Activated T-cell treated with anti-CD3 and anti-CD28 coated beads, Interleukin-2, amount 50 U/mL, for 24 hours (primary cell): ENCODE measurements at regions not wholly inside any gene's neighbourhood (a gene's known extent, or its start where the extent isn't known, plus 50 kb on each side); places are given as distances from the start of the nearest gene placed in this dataset.

Experiments
- DNase-seq: peaks from one replicate; pipeline ENCODE4 v3.0.0-alpha.2; 2020
- H3K27ac Mint-ChIP-seq: 2 replicates; pipeline ENCODE4 v1.8.0; 2020; ENCODE audit warnings: mild to moderate bottlenecking, mixed read lengths
- H3K27me3 Mint-ChIP-seq: 2 replicates; pipeline ENCODE4 v1.8.0; 2020; ENCODE audit warnings: mixed read lengths
- H3K36me3 Mint-ChIP-seq: 2 replicates; pipeline ENCODE4 v1.8.0; 2020; ENCODE audit warnings: low read depth, mixed read lengths
- H3K4me1 Mint-ChIP-seq: 2 replicates; pipeline ENCODE4 v1.8.0; 2020; ENCODE audit warnings: low read depth, mixed read lengths
- H3K4me3 Mint-ChIP-seq: 2 replicates; pipeline ENCODE4 v1.8.0; 2020; ENCODE audit warnings: mild to moderate bottlenecking, moderate library complexity, mixed read lengths
- H3K9me3 Mint-ChIP-seq: 2 replicates; pipeline ENCODE4 v1.8.0; 2020; ENCODE audit warnings: mixed read lengths

- Mint-ChIP-seq H3K36me3 (no peaks in the 10 kb centered on the region), H3K27ac (no peak overlapping the region), H3K4me3 (no peak overlapping the region), H3K9me3 (no peaks in the 10 kb centered on the region), H3K4me1 (no peaks in the 10 kb centered on the region), H3K27me3 (peaks cover 55% of the 10 kb centered on the region)
- no peak for DNase-seq
These were observed 76.4 kb upstream of the ANO4 start for GRCh38 chr12:100718187-100718586.

GRCh38 chr12:100720016-100720654 is 74.4 kb upstream of the ANO4 start:
- H3K9me3 Mint-ChIP-seq = no peaks in the 10 kb centered on the region
- H3K27me3 Mint-ChIP-seq = peaks cover 48% of the 10 kb centered on the region
- H3K4me1 Mint-ChIP-seq = no peaks in the 10 kb centered on the region
- H3K36me3 Mint-ChIP-seq = no peaks in the 10 kb centered on the region
- DNase-seq = no peak
- no peak overlapping the region for H3K27ac Mint-ChIP-seq
- H3K4me3 Mint-ChIP-seq = no peak overlapping the region

GRCh38 chr12:100721169-100721568 is 73.4 kb upstream of the ANO4 start:
- no peaks in the 10 kb centered on the region for H3K36me3 Mint-ChIP-seq
- H3K27me3 Mint-ChIP-seq = peaks cover 38% of the 10 kb centered on the region
- H3K27ac Mint-ChIP-seq = no peak overlapping the region
- DNase-seq = no peak
- no peaks in the 10 kb centered on the region for H3K9me3 Mint-ChIP-seq
- no peak overlapping the region for H3K4me3 Mint-ChIP-seq
- H3K4me1 Mint-ChIP-seq = no peaks in the 10 kb centered on the region

GRCh38 chr12:100724071-100724470 is 70.5 kb upstream of the ANO4 start:
- Mint-ChIP-seq H3K27me3 (peaks cover 13% of the 10 kb centered on the region), H3K36me3 (no peaks in the 10 kb centered on the region), H3K4me1 (no peaks in the 10 kb centered on the region), H3K4me3 (no peak overlapping the region), H3K27ac (no peak overlapping the region), H3K9me3 (no peaks in the 10 kb centered on the region)
- no peak for DNase-seq

DNA sequence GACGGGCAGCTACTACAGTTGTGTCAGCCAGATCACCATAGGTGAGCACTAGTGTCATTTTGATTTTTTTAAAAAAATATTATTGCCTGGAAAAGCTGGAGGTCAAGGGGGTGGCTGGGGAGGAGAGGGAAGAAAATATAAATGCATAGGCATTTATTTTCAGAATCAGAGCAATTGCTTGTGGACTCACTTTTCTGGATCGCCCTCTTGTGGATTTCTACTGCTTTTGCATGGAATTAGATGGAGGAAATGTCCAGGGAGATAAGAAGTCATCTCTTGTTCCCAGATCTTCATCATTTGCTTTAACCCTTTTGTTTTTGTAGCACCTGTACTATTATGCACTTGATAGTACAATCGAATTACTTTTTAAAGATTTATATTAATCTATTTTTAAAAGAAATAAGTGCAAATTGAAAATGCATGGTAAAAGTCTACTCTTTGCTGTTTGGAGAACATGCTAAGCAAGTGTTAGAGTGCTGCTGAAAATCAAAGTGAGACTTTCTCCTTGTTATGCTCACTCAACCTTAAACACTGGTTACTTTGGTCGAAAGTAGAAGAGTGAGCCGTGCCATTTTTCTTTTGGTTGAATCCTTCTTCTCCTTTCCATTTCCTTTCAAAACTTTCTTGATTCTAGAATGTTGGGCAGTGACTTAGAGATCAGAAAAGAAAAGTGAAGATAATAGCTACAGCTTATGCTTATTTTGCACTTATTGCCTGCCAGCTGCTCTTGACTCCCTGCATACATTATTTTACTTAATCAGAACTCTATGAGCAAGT is 60.6 kb upstream of the ANO4 start:
- Mint-ChIP-seq H3K9me3 (no peaks in the 10 kb centered on the region), H3K36me3 (no peaks in the 10 kb centered on the region), H3K27me3 (peaks cover 19% of the 10 kb centered on the region), H3K27ac (no peak overlapping the region), H3K4me3 (no peak overlapping the region), H3K4me1 (no peaks in the 10 kb centered on the region)
- no peak for DNase-seq

GRCh38 chr12:100737168-100737567 is 57.4 kb upstream of the ANO4 start:
- Mint-ChIP-seq H3K4me3 (no peak overlapping the region), H3K4me1 (no peaks in the 10 kb centered on the region), H3K27ac (no peak overlapping the region), H3K36me3 (no peaks in the 10 kb centered on the region), H3K27me3 (peaks cover 19% of the 10 kb centered on the region), H3K9me3 (no peaks in the 10 kb centered on the region)
- DNase-seq = no peak

GRCh38 chr12:100738086-100738485 is 56.5 kb upstream of the ANO4 start:
- no peak for DNase-seq
- Mint-ChIP-seq H3K4me3 (no peak overlapping the region), H3K4me1 (no peaks in the 10 kb centered on the region), H3K27me3 (peaks cover 19% of the 10 kb centered on the region), H3K9me3 (no peaks in the 10 kb centered on the region), H3K36me3 (no peaks in the 10 kb centered on the region), H3K27ac (no peak overlapping the region)

DNA sequence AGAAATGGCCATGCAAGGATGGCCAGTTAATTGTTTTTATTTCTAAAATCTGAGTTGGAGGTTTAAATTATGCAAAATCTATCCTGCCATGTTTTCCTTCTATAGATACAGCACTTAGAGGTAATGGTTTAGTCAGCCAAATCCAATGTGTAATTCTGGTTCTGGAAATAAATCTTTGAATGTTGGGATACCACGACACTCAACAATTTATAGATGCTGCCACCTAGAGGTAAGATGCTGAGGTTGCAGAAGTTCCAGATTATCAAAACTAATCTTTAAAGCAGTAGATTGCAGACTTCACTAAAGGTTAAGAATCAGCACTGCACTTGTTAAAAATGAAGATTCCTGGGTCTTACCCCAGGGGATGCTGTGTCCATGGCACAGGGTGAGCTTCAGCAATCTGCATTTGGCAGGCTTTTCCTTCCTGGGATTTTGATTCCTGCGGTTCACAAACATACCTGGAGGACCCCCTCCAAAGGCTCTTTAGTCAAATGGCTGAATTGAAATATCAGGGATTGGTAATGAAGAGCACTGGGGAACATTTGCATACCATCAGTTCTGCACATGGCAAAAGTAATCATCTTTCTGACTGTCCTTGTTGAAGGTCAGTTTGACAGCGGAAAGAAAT is 53.4 kb upstream of the ANO4 start:
- H3K36me3 Mint-ChIP-seq = no peaks in the 10 kb centered on the region
- H3K27me3 Mint-ChIP-seq = peaks cover 7% of the 10 kb centered on the region
- no peak for DNase-seq
- H3K4me3 Mint-ChIP-seq = no peak overlapping the region
- no peak overlapping the region for H3K27ac Mint-ChIP-seq
- H3K9me3 Mint-ChIP-seq = peaks cover 7% of the 10 kb centered on the region
- no peaks in the 10 kb centered on the region for H3K4me1 Mint-ChIP-seq

GRCh38 chr12:100743060-100743459 is 51.5 kb upstream of the ANO4 start:
- H3K27me3 Mint-ChIP-seq = peaks cover 3% of the 10 kb centered on the region
- no peaks in the 10 kb centered on the region for H3K36me3 Mint-ChIP-seq
- peaks cover 7% of the 10 kb centered on the region for H3K9me3 Mint-ChIP-seq
- H3K27ac Mint-ChIP-seq = no peak overlapping the region
- no peaks in the 10 kb centered on the region for H3K4me1 Mint-ChIP-seq
- H3K4me3 Mint-ChIP-seq = no peak overlapping the region
- no peak for DNase-seq
